GM06990 (cell line): ENCODE measurements at regions not wholly inside any gene's neighbourhood (a gene's known extent, or its start where the extent isn't known, plus 50 kb on each side); places are given as distances from the start of the nearest gene placed in this dataset.
"Not testable (repeated sequence)": the region's sequence is repeated elsewhere in the genome, so short reads cannot be mapped to it uniquely, and the experiment has no call there.

Experiments used
- DNase-seq: peaks from one replicate; pipeline ENCODE4 v3.0.0-alpha.2; 2011; ENCODE audit not compliant: insufficient read length; ENCODE audit errors: extremely low read depth
- H3K27me3 ChIP-seq: replicated peaks from 2 replicates; pipeline ENCODE4 v1.6.0; 2011; ENCODE audit warnings: low read length; ENCODE audit not compliant: control insufficient read depth, insufficient read depth
- H3K36me3 ChIP-seq: 2 replicates; pipeline ENCODE4 v1.5.1; 2011; ENCODE audit warnings: low read length; ENCODE audit not compliant: control insufficient read depth, insufficient read depth
- H3K4me3 ChIP-seq: replicated peaks from 2 replicates; pipeline ENCODE4 v1.5.1; 2011; ENCODE audit warnings: low read depth, mild to moderate bottlenecking, control low read depth, low read length
- CTCF ChIP-seq: IDR thresholded peaks from 2 replicates; pipeline ENCODE4 v1.5.1; 2011; ENCODE audit warnings: low read length, control low read depth, mild to moderate bottlenecking, inconsistent platforms; ENCODE audit not compliant: insufficient read depth, poor library complexity, severe bottlenecking

DNA sequence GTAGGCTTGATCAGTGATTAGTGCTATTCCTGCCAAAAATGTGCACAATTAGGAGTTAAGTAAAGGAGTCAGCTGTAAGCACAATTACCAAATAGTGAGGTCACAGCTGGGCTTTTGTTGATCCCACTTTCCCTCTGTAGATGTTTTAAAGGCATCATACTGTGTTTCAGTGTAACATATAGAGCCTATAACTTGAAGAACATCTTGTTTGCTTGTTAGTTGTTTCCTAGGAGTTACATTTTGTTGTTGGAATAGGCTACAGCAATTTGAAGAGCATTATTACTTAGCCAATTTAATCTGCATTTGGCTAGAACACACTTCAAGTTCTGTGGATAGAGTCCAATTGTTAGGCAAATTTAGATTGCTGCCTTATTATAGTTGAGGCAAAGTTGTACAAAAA lies 210.7 kb upstream of the MAD2L1 start:
- no peaks in the 10 kb centered on the region for H3K36me3 ChIP-seq
- TF ChIP-seq CTCF, result no peak

DNA sequence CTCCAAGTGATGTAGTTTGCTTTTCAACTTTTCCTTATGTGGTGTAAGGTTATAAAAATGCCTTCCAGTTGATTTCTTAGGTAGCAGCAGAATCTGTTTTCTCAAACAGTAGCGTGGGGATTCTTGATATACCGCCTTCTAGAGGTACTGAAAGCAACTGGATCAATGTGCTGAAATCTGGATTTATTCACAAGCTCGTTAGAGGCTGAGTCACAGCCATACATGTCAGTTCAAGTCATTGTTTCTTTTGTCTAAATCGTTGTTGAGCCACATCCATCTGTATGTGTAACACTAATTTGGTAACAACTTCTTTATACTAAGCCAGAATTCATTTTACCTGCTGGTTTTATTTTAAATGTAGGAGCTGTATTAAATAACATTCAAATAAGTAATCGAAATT lies 200.0 kb upstream of the MAD2L1 start:
- no peak for DNase-seq
- H3K4me3 ChIP-seq, result no peak overlapping the region
- TF ChIP-seq CTCF, result no peak
- H3K36me3 ChIP-seq, result no peaks in the 10 kb centered on the region
- no peaks in the 10 kb centered on the region for H3K27me3 ChIP-seq

More for the DNA sequence above, 210.7 kb upstream of the MAD2L1 start:
- H3K27me3 ChIP-seq, result no peaks in the 10 kb centered on the region
- H3K4me3 ChIP-seq, result no peak overlapping the region
- DNase-seq, result no peak

DNA sequence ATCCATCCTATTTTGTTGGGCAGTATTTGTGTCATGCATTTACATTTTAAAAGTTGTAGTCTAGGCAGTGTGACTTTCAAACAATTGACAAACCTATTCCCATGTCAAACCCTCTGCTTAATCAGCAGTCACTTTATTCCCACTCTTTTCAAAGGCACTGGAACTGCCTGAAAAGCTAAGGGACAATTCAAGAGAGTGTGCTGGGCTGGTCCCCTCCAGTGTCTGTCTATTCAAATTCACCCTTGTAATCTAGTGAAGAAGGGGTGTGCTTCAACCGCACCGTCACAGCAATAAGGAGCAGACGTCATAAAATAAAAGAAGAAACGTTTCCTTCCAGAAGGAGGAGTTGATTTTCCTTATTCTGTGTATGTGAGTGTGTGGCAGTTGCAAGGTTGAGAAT lies 197.0 kb upstream of the MAD2L1 start:
- DNase-seq, result no peak
- H3K4me3 ChIP-seq, result no peak overlapping the region

GRCh38 chr4:120261117-120261516 lies 194.5 kb upstream of the MAD2L1 start:
- DNase-seq, result no peak
- no peaks in the 10 kb centered on the region for H3K36me3 ChIP-seq
- no peak overlapping the region for H3K4me3 ChIP-seq
- no peaks in the 10 kb centered on the region for H3K27me3 ChIP-seq
- TF ChIP-seq CTCF, result no peak

More for the DNA sequence above, 197.0 kb upstream of the MAD2L1 start:
- Histone ChIP-seq H3K36me3 (no peaks in the 10 kb centered on the region), H3K27me3 (no peaks in the 10 kb centered on the region)
- TF ChIP-seq CTCF, result no peak

- DNase-seq, H3K4me3 ChIP-seq, H3K27me3 ChIP-seq, H3K36me3 ChIP-seq: not testable (repeated sequence)
These were observed 189.6 kb upstream of the MAD2L1 start for GRCh38 chr4:120256112-120256775.

GRCh38 chr4:120238277-120238973 lies 171.8 kb upstream of the MAD2L1 start:
- no peak for TF ChIP-seq CTCF
- DNase-seq, result no peak
- H3K4me3 ChIP-seq, result no peak overlapping the region
- H3K36me3 ChIP-seq, result no peaks in the 10 kb centered on the region
- no peaks in the 10 kb centered on the region; the same call in 1 of the 2 replicates for H3K27me3 ChIP-seq
